ENCODE measurements at regions not wholly inside any gene's neighbourhood (a gene's known extent, or its start where the extent isn't known, plus 50 kb on each side); places are given as distances from the start of the nearest gene placed in this dataset.

GRCh38 chr5:106019261-106019660 lies 1651.5 kb downstream of the EFNA5 start:
- TF ChIP-seq SIN3A (IDR thresholded peaks at IDR 0.05; ENCODE audit: borderline replicate concordance, insufficient read depth, low read length) (no peak), POLR2AphosphoS5 (IDR thresholded peaks at IDR 0.05; ENCODE audit: low read depth, low read length) (no peak), REST (IDR thresholded peaks at IDR 0.05; ENCODE audit: insufficient read depth in 1 of 2, low read depth in 2 of 2, low read length in 2 of 2) (no peak), TAF1 (IDR thresholded peaks at IDR 0.05; ENCODE audit: borderline replicate concordance, insufficient read depth, low read length) (no peak), FOXP2 (optimal IDR thresholded peaks at IDR 0.05; ENCODE audit: borderline replicate concordance, extremely low read depth, extremely low read length, insufficient read depth) (no peak)

All from PFSK-1 (cell line).